OCI-LY7 (cell line): ENCODE measurements at regions not wholly inside any gene's neighbourhood (a gene's known extent, or its start where the extent isn't known, plus 50 kb on each side); places are given as distances from the start of the nearest gene placed in this dataset.

Experiments
- EZH2phosphoT487 ChIP-seq: fragments of 200-600 bp; sonication (generic); IDR thresholded peaks from 2 replicates; pipeline ENCODE4 v1.6.1; 2018; ENCODE audit warnings: low read depth, borderline replicate concordance, mild to moderate bottlenecking, mixed run types, antibody characterized with exemption, low read length, moderate library complexity, mixed read lengths
- TF ChIP-seq, protein P1 (sequence below): fragments of 200-600 bp; sonication (generic); conservative IDR thresholded peaks from 2 replicates; pipeline ENCODE4 v1.5.1; 2014; ENCODE audit warnings: mild to moderate bottlenecking, antibody characterized with exemption, low read length, moderate library complexity, mixed read lengths

DNA sequence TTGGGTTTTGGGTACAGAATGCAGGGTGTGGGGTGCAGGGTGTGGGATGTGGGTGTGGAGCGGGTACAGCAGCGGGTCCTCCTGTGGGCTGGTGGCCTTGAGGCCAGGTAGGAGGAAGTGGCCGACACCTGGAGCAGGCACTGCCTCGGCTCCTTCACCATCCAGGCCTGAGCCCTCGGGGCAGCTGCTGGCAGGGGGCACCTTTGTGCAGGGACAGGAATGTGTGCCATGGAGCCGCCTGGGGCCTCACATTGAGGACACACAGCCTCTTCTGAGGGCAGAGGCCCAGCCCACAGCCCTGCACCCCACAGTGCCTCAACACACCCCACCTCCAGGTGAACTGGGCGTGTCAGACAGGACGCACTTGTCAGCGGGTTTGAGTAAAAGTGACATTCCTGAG, 984.0 kb downstream of the BRD1 start:
- TF ChIP-seq, protein P1, sequence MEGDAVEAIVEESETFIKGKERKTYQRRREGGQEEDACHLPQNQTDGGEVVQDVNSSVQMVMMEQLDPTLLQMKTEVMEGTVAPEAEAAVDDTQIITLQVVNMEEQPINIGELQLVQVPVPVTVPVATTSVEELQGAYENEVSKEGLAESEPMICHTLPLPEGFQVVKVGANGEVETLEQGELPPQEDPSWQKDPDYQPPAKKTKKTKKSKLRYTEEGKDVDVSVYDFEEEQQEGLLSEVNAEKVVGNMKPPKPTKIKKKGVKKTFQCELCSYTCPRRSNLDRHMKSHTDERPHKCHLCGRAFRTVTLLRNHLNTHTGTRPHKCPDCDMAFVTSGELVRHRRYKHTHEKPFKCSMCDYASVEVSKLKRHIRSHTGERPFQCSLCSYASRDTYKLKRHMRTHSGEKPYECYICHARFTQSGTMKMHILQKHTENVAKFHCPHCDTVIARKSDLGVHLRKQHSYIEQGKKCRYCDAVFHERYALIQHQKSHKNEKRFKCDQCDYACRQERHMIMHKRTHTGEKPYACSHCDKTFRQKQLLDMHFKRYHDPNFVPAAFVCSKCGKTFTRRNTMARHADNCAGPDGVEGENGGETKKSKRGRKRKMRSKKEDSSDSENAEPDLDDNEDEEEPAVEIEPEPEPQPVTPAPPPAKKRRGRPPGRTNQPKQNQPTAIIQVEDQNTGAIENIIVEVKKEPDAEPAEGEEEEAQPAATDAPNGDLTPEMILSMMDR, result no peak
- no peak for TF ChIP-seq EZH2phosphoT487
